H1 (cell line): ENCODE measurements at regions not wholly inside any gene's neighbourhood (a gene's known extent, or its start where the extent isn't known, plus 50 kb on each side); places are given as distances from the start of the nearest gene placed in this dataset.

Source experiments
- CTCF ChIA-PET: fragments of 300-600 bp; sonication (Branson Sonifier 250); formaldehyde crosslinking; loops from one replicate; lab custom pipeline; 2021; ENCODE audit not compliant: partially characterized antibody; lab: Charles Lee
- POLR2A ChIA-PET: fragments of 300-600 bp; sonication (Branson Sonifier 250); formaldehyde crosslinking; loops from one replicate; lab custom pipeline; 2021; ENCODE audit warnings: inconsistent platforms; ENCODE audit not compliant: partially characterized antibody; lab: Charles Lee
- DNase-seq, 2 experiments: peaks; one replicate each; pipeline versions ENCODE4 v3.0.0 to v3.0.0-alpha.2; 2010 to 2022; ENCODE audit warnings: low spot score in 2 of 2, low read depth in 1 of 2, mixed read lengths in 1 of 2
- FAIRE-seq: peaks from 2 replicates; lab custom pipeline; 2011; peaks lifted over from hg19 to GRCh38; lab: Jason Lieb, UNC
- H2AFZ ChIP-seq: 2 replicates; pipeline ENCODE4 v1.8.1; 2012; ENCODE audit warnings: low read length, inconsistent platforms
- H2AK5ac ChIP-seq: 2 replicates; pipeline ENCODE4 v1.6.1; 2013; ENCODE audit warnings: low read depth, low read length
- H2BK120ac ChIP-seq: replicated peaks from 2 replicates; pipeline ENCODE3; 2013; ENCODE audit warnings: low read depth, low read length, inconsistent platforms
- H2BK12ac ChIP-seq: 2 replicates; pipeline ENCODE4 v1.6.1; 2013; ENCODE audit warnings: low read depth, low read length
- H2BK15ac ChIP-seq: 2 replicates; pipeline ENCODE4 v1.6.1; 2013; ENCODE audit warnings: low read length
- H2BK20ac ChIP-seq: 2 replicates; pipeline ENCODE4 v1.6.1; 2013; ENCODE audit warnings: low read length
- H2BK5ac ChIP-seq: 2 replicates; pipeline ENCODE4 v1.6.1; 2013; ENCODE audit warnings: low read depth, low read length
- H3K14ac ChIP-seq: 2 replicates; pipeline ENCODE4 v1.6.1; 2013; ENCODE audit warnings: inconsistent platforms; ENCODE audit not compliant: insufficient read length
- H3K18ac ChIP-seq: 2 replicates; pipeline ENCODE4 v1.6.1; 2013; ENCODE audit warnings: low read length; ENCODE audit errors: extremely low read depth
- H3K23ac ChIP-seq: 2 replicates; pipeline ENCODE4 v1.6.1; 2013; ENCODE audit warnings: inconsistent platforms; ENCODE audit not compliant: insufficient read length
- H3K23me2 ChIP-seq: 2 replicates; pipeline ENCODE4 v1.6.1; 2013; ENCODE audit warnings: low read depth, low read length
- H3K27ac ChIP-seq: 2 replicates; pipeline ENCODE4 v1.6.1; 2011; ENCODE audit warnings: low read depth, low read length, inconsistent platforms
- H3K27me3 ChIP-seq, 4 experiments: replicated peaks in 1 of 4; 1 replicate in 1 of 4; 2 replicates in 3 of 4; pipeline versions ENCODE4 v1.6.1 to v1.8.1; 2011 to 2013; ENCODE audit warnings: low read length in 3 of 4, mild to moderate bottlenecking in 3 of 4, inconsistent platforms in 2 of 4, mixed read lengths in 2 of 4, moderate library complexity in 1 of 4; ENCODE audit not compliant: control insufficient read depth in 3 of 4, insufficient read depth in 3 of 4; ENCODE audit errors: extremely low read depth in 1 of 4
- H3K36me3 ChIP-seq, 4 experiments: 2 replicates each; pipeline versions ENCODE4 v1.6.1 to v1.8.1; 2011 to 2013; ENCODE audit warnings: mild to moderate bottlenecking in 4 of 4, low read length in 3 of 4, moderate library complexity in 2 of 4, control low read depth in 1 of 4, inconsistent platforms in 1 of 4; ENCODE audit not compliant: insufficient read depth in 4 of 4, control insufficient read depth in 2 of 4
- H3K4ac ChIP-seq: replicated peaks from 2 replicates; pipeline ENCODE3; 2013; ENCODE audit warnings: low read length, low read depth, mixed read lengths, inconsistent platforms; ENCODE audit not compliant: insufficient read length
- H3K4me1 ChIP-seq, 4 experiments: replicated peaks in 1 of 4; 1 replicate in 1 of 4; 2 replicates in 3 of 4; pipeline versions ENCODE4 v1.6.1 to v1.8.1; 2011 to 2013; ENCODE audit warnings: low read length in 3 of 4, inconsistent platforms in 2 of 4, mixed read lengths in 1 of 4; ENCODE audit not compliant: insufficient read depth in 4 of 4, control insufficient read depth in 3 of 4
- H3K4me2 ChIP-seq, 2 experiments: 2 replicates each; pipeline versions ENCODE4 v1.6.1 to v1.8.1; 2011 to 2013; ENCODE audit warnings: low read depth in 2 of 2, low read length in 2 of 2, control low read depth in 1 of 2, inconsistent platforms in 1 of 2, mild to moderate bottlenecking in 1 of 2; ENCODE audit not compliant: insufficient read depth in 1 of 2
- H3K4me3 ChIP-seq, 4 experiments: fragments of 200-600, 300-600 bp in 1 of 4; sonication (generic), shearing (Covaris generic), sonication (Bioruptor Twin) in 1 of 4; 2 replicates each; pipeline versions ENCODE4 v1.5.1 to v1.8.1; 2011 to 2016; ENCODE audit warnings: low read length in 4 of 4, low read depth in 3 of 4, control low read depth in 2 of 4, inconsistent platforms in 2 of 4, mild to moderate bottlenecking in 2 of 4, mixed read lengths in 1 of 4, moderate library complexity in 1 of 4; ENCODE audit not compliant: insufficient read depth in 2 of 4; ENCODE audit errors: extremely low read depth in 1 of 4
- H3K56ac ChIP-seq: replicated peaks from 2 replicates; pipeline ENCODE3; 2013; ENCODE audit warnings: low read depth, mild to moderate bottlenecking, mixed read lengths, low read length, inconsistent platforms; ENCODE audit not compliant: insufficient read length
- H3K79me1 ChIP-seq: 2 replicates; pipeline ENCODE4 v1.6.1; 2013; ENCODE audit warnings: low read depth, low read length, control low read depth
- H3K79me2 ChIP-seq, 2 experiments: 2 replicates each; pipeline versions ENCODE4 v1.6.1 to v1.8.1; 2012 to 2013; ENCODE audit warnings: low read length in 2 of 2, mild to moderate bottlenecking in 2 of 2, inconsistent platforms in 1 of 2; ENCODE audit not compliant: insufficient read depth in 2 of 2, control insufficient read depth in 1 of 2
- H3K9ac ChIP-seq, 4 experiments: replicated peaks in 1 of 4; 1 replicate in 1 of 4; 2 replicates in 3 of 4; pipeline versions ENCODE4 v1.6.1 to v1.8.1; 2011 to 2013; ENCODE audit warnings: low read depth in 3 of 4, low read length in 3 of 4, control low read depth in 2 of 4, mild to moderate bottlenecking in 2 of 4, moderate library complexity in 2 of 4, inconsistent platforms in 1 of 4; ENCODE audit errors: extremely low read depth in 1 of 4
- H3K9me3 ChIP-seq, 2 experiments: 2 replicates each; pipeline versions ENCODE4 v1.6.1 to v1.8.1; 2012 to 2013; ENCODE audit warnings: mild to moderate bottlenecking in 2 of 2, moderate library complexity in 2 of 2, control low read depth in 1 of 2, inconsistent platforms in 1 of 2, low read depth in 1 of 2, low read length in 1 of 2, mixed read lengths in 1 of 2; ENCODE audit not compliant: insufficient read depth in 2 of 2
- H4K20me1 ChIP-seq, 2 experiments: replicated peaks in 1 of 2; 2 replicates each; pipeline versions ENCODE3 to v1.8.1; 2011 to 2013; ENCODE audit warnings: inconsistent platforms in 2 of 2, low read length in 2 of 2, mild to moderate bottlenecking in 1 of 2; ENCODE audit not compliant: insufficient read depth in 2 of 2, control insufficient read depth in 1 of 2
- H4K5ac ChIP-seq: 2 replicates; pipeline ENCODE4 v1.6.1; 2013; ENCODE audit warnings: low read length, low read depth, mixed read lengths, inconsistent platforms; ENCODE audit not compliant: insufficient read length
- H4K8ac ChIP-seq: 2 replicates; pipeline ENCODE4 v1.8.0; 2013; ENCODE audit warnings: mild to moderate bottlenecking, moderate library complexity, low read length, inconsistent platforms; ENCODE audit not compliant: insufficient read depth; ENCODE audit errors: extremely low read depth
- H4K91ac ChIP-seq: replicated peaks from 2 replicates; pipeline ENCODE3; 2013; ENCODE audit warnings: low read length, mixed read lengths, inconsistent platforms; ENCODE audit not compliant: insufficient read length
- BACH1 ChIP-seq: IDR thresholded peaks from 2 replicates; pipeline ENCODE4 v1.6.1; 2012; ENCODE audit warnings: low read length, improper control_type of control experiment
- EZH2 ChIP-seq: fragments of 200-600 bp; sonication (generic); IDR thresholded peaks from 2 replicates; pipeline ENCODE4 v1.7.1; 2012; ENCODE audit warnings: low read depth, mild to moderate bottlenecking, moderate library complexity, low read length, inconsistent platforms; ENCODE audit not compliant: severe bottlenecking
- GABPA ChIP-seq: IDR thresholded peaks from 2 replicates; pipeline ENCODE4 v1.6.1; 2011; ENCODE audit warnings: mild to moderate bottlenecking, low read length, moderate library complexity, borderline replicate concordance; ENCODE audit not compliant: insufficient read depth
- HDAC2 ChIP-seq, 2 experiments: fragments of 300-600 bp in 1 of 2; sonication (generic) in 1 of 2; IDR thresholded peaks; 2 replicates each; pipeline ENCODE4 v1.6.1; 2011 to 2012; ENCODE audit warnings: low read depth in 2 of 2, low read length in 2 of 2, mild to moderate bottlenecking in 2 of 2, moderate library complexity in 2 of 2, borderline replicate concordance in 1 of 2, inconsistent platforms in 1 of 2
- KDM1A ChIP-seq: fragments of 200-600, 300-600 bp; sonication (generic); IDR thresholded peaks from 2 replicates; pipeline ENCODE4 v1.7.1; 2016; ENCODE audit warnings: mild to moderate bottlenecking, low read length, borderline replicate concordance
- KDM4A ChIP-seq: IDR thresholded peaks from one replicate; pipeline ENCODE4 v1.7.1; 2012; ENCODE audit warnings: low read depth, mild to moderate bottlenecking, moderate library complexity, low read length, inconsistent platforms; ENCODE audit not compliant: severe bottlenecking
- POLR2AphosphoS5 ChIP-seq: IDR thresholded peaks from 2 replicates; pipeline ENCODE4 v1.6.1; 2011; ENCODE audit warnings: low read depth, low read length
- RFX5 ChIP-seq: IDR thresholded peaks from 2 replicates; pipeline ENCODE4 v1.6.1; 2011; ENCODE audit warnings: low read depth, low read length, improper control_type of control experiment, borderline replicate concordance
- WGBS, 2 experiments: shearing (Covaris generic) in 1 of 2; methylation state at CpG; one replicate each; pipeline versions ENCODE4 v1.1.6 to v1.1.7; 2013 to 2015; ENCODE audit warnings: low lambda C conversion rate in 2 of 2, mixed read lengths in 2 of 2, inconsistent platforms in 1 of 2, low coverage in 1 of 2, missing lambda C conversion rate in 1 of 2; ENCODE audit not compliant: insufficient replicate concordance in 2 of 2, insufficient coverage in 1 of 2, insufficient read length in 1 of 2; ENCODE audit errors: extremely low coverage in 1 of 2, missing lambda C conversion rate in 1 of 2; 5-methylcytosine and 5-hydroxymethylcytosine counted together
- TF ChIP-seq, protein P1 (sequence below), 3 experiments: IDR thresholded peaks; 1 replicate in 2 of 3; 2 replicates in 1 of 3; pipeline versions ENCODE4 v1.5.1 to v1.6.1; 2011; ENCODE audit warnings: low read length in 3 of 3, mild to moderate bottlenecking in 3 of 3, inconsistent platforms in 2 of 3, low read depth in 1 of 3, moderate library complexity in 1 of 3; ENCODE audit not compliant: insufficient read depth in 1 of 3; ENCODE audit errors: control extremely low read depth in 1 of 3

DNA sequence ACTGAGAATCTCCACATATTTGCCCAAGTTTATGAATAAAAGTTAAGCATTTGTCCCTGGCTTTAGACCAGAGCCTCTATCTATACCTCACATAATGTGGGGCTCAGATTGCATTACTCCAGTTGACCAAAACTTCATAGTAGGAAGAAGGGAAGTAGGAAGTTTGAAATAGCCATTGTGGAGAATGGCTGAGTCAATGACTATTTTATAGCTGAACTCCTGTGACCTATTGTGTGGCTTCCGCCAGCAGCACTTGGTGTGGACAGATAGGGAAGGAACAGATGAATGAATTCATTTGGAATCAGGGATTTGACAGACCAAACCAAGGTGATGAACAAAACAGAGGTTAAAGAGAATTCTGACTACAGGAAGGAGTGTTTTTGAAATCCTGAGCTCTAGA is 92.9 kb upstream of the LPAR1 start:
- Histone ChIP-seq H3K4ac (no peak overlapping the region), H3K79me2 (no peaks in the 10 kb centered on the region), H2BK5ac (no peak overlapping the region), H3K79me1 (no peaks in the 10 kb centered on the region), H4K20me1 (no peaks in the 10 kb centered on the region), H3K4me2 (no peak overlapping the region), H2BK12ac (no peak overlapping the region), H3K4me1 (no peaks in the 10 kb centered on the region), H2BK15ac (no peak overlapping the region), H2BK20ac (no peak overlapping the region), H3K27ac (no peak overlapping the region), H2AFZ (no peak overlapping the region), H4K5ac (no peak overlapping the region), H3K4me3 (no peak overlapping the region), H3K56ac (no peak overlapping the region), H4K8ac (no peak overlapping the region), H2BK120ac (no peak overlapping the region), H3K27me3 (no peaks in the 10 kb centered on the region), H3K9me3 (no peaks in the 10 kb centered on the region), H3K14ac (no peak overlapping the region), H3K23me2 (no peaks in the 10 kb centered on the region), H2AK5ac (no peak overlapping the region), H4K91ac (no peak overlapping the region), H3K23ac (no peak overlapping the region), H3K18ac (no peak overlapping the region), H3K9ac (no peak overlapping the region), H3K36me3 (no peaks in the 10 kb centered on the region)
- POLR2A ChIA-PET, result no interaction called here
- TF ChIP-seq KDM1A (no peak), BACH1 (no peak), GABPA (no peak), POLR2AphosphoS5 (no peak), EZH2 (no peak), RFX5 (no peak), HDAC2 (IDR thresholded peaks at IDR 0.05; ENCODE audit: borderline replicate concordance in 1 of 2, low read depth in 2 of 2, low read length in 2 of 2) (no peak), KDM4A (no peak)
- TF ChIP-seq, protein P1, sequence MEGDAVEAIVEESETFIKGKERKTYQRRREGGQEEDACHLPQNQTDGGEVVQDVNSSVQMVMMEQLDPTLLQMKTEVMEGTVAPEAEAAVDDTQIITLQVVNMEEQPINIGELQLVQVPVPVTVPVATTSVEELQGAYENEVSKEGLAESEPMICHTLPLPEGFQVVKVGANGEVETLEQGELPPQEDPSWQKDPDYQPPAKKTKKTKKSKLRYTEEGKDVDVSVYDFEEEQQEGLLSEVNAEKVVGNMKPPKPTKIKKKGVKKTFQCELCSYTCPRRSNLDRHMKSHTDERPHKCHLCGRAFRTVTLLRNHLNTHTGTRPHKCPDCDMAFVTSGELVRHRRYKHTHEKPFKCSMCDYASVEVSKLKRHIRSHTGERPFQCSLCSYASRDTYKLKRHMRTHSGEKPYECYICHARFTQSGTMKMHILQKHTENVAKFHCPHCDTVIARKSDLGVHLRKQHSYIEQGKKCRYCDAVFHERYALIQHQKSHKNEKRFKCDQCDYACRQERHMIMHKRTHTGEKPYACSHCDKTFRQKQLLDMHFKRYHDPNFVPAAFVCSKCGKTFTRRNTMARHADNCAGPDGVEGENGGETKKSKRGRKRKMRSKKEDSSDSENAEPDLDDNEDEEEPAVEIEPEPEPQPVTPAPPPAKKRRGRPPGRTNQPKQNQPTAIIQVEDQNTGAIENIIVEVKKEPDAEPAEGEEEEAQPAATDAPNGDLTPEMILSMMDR (IDR thresholded peaks at IDR 0.05; ENCODE audit: control extremely low read depth in 1 of 3, insufficient read depth in 1 of 3, low read depth in 1 of 3, low read length in 3 of 3), result no peak
- WGBS, 2 experiments, result 93% methylated on average over 1 of the region's 1 CpG; no CpG with 5 or more reads in 1 of the 2 experiments
- DNase-seq (no peak), FAIRE-seq (no peak)
- CTCF ChIA-PET, result interaction anchor here (1.2 kb wide), 1 partner anchor 23 kb away, joined by 4 read pairs; no protein-coding TSS in a partner anchor
